HPDE6-E6E7 (cell line): ENCODE measurements at regions not wholly inside any gene's neighbourhood (a gene's known extent, or its start where the extent isn't known, plus 50 kb on each side); places are given as distances from the start of the nearest gene placed in this dataset.

Source experiments
- DNase-seq: peaks from one replicate; pipeline ENCODE4 v3.0.0; 2011; ENCODE audit warnings: missing footprints; ENCODE audit errors: extremely low spot score

- DNase-seq, result no peak
These were observed 132.7 kb upstream of the MYCN start for GRCh38 chr2:15807418-15808203.

DNA sequence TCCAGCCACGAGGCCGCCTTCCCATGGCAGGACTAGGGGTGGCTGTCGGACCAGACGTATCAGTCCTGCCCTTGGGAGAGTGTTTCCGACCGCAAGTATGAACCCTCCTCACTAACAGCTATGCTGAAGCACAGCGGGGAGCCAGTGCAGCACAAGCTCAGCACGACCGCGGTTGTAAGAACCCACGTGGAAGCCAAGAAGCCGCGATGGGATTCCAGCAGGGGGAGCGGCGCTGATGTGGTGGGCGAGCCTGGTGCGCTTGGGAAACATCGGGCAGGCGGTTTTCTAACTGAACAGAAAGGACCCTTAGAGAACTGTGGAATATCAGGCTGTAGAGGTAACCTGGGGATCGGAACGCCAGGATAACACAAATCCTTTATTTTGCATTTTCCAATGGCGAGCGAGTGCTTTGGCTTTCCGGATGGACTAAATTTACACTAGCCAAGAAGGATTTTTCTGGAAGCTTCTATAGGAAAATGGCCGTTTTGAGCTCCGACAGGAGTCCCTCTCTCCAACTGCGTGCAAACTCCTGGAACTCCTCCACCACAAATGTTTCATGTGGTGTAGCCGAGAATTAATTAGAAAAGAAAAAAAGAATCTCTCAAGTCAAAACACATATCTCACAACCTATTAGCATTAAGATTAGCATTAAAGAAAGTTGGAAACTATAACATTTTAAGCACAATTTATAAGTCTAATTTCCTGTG, 132.0 kb upstream of the MYCN start:
- DNase-seq, result no peak

DNA sequence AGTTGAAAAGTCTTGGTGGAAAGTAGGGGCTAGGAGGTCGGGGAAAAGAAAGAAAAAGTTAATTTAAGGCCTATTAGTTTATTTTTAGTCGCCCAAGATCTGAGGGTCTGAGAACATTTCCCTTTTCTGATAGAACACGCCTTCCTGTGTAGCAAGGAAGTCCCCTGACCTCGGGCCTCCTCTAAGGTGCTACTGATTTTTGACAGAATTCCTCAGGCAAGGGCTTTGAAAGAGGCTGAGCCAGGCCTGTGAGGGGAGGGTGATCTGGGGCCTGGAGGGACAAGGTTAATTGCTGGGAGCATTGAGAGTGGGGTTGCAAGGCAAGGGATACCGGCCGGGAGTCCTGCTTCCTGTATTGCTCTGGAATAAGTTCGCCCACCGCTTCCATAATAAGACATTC, 131.4 kb upstream of the MYCN start:
- DNase-seq, result no peak

DNA sequence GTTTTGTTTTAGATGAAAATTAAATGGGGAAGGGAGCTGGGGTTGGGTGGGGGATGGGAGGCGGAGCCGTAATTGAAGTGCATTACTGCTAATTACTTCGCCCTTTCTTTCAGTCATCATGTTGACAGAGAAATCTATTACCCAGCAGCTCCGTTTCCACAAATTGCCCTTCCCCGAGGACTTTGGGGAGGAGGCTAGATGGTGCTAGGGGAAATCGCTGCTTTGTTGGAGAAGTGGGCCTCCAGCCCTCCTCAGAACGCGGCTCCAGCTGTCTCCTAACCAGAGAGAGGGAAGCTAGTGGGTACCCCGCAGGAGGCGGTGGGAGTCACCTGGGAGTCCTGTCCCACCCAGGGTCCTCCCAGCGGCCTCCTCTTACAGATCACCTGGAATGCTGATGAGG, 130.9 kb upstream of the MYCN start:
- no peak for DNase-seq

DNA sequence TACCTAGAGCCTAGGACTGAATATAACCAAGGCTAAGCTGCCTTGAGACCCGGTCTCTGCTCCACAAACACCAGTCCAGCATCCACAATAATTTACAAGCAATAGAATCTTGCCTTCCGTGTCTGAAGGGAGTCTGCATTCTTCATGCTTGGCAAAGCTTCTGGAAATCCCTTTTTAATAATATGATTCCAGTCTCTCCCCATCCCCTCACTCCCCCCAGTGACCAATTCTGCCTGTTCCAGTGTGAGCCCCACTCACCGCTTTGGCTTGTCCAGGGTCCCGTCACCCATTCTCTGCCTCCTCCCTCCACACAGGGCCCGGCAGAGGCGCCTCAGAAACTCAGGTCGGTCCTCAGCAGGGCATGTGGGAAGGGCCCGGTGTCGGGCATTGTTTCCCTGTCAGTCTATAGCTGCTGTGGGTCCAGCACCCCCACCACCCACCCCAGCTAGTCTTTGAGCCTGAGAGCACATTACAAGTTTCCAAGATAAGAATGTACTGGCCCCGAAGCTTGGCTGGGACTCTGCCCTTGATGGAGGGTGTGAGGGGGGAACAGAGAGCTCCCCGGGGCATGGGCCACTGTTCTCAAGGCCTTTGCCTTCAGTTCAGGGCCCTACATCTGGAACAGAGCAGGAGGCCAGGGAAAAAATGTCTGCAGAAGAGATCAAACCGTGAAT, 129.7 kb upstream of the MYCN start:
- no peak for DNase-seq

GRCh38 chr2:15811367-15811766, 129.0 kb upstream of the MYCN start:
- no peak for DNase-seq

- no peak for DNase-seq
These were observed 128.1 kb upstream of the MYCN start for GRCh38 chr2:15812187-15812780.

GRCh38 chr2:15813481-15814266, 126.7 kb upstream of the MYCN start:
- DNase-seq, result no peak

GRCh38 chr2:15814403-15814802, 125.9 kb upstream of the MYCN start:
- no peak for DNase-seq

DNA sequence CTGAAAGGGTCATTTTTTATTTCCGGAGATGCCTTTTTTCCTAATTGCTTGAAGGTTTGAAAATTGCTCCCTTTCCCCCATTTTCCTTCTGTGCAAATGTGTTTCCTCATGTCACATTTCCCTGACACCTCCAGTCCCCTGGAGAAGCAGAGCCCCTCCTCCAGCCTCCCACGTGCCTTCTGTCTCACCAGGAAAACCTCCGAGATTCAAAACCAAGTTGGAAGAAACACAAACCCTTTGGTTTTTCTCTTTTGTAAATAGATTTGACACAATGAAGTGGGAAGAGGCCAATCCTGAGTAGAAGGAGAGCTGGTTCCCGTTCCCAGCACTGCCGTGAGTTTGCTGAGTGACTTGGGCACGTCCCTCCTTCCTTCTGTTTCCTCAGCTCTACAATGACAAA, 125.4 kb upstream of the MYCN start:
- no peak for DNase-seq

GRCh38 chr2:15816226-15816625, 124.1 kb upstream of the MYCN start:
- no peak for DNase-seq

DNA sequence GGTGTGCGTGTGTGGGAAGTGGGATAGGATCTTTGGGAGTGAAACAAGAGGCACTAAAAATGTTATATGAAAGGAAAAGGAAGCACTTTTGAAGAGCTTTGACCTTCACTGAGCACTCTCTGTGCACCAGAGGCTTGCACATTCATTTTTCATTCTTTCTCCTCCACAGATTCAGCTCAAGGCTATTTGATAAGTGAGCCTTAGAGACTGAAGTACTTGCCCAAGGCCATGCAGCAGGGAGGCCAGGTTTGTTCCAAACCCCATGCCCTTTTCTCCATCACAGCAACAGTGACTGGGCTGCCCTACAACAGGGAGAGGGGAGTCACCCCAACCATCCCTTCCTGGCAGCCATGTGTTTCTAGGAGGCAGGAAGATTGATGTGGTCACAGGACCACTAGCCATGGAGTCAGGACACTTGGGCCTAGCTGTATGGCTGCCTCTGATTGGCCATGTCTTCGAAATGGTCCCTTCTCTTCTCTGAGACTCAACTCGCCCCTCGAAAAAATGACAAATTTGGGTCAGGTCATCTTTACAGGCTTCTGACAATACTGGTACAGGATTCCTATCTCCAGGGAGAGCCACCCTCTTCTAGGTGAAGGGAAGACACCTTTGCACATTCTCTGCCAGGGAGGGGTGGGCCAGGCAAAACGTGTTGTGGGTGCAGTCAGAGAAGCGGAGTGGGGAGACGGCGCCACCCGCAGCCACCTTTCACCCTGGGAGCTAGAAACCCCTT, 123.5 kb upstream of the MYCN start:
- DNase-seq, result no peak

DNA sequence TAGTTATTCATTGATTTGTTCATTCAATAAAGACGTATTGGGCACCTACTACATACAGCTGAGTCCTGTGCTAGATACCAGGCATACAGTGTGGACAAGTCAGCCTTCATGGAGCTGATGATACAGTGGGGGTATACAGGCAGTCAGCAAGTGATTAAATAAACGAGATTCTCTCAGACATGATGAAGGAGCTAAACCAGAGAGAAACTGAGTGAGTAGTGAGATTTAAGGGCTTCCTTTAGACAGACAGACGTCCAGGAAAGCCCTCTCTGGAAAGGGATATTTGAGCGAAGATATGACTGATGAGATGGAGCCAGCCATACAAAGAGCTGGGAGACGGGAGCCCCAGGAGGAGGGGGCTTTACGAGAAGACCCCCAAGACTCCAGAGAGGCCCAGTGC, 122.6 kb upstream of the MYCN start:
- no peak for DNase-seq

GRCh38 chr2:15818318-15818753, 122.0 kb upstream of the MYCN start:
- DNase-seq, result no peak

GRCh38 chr2:15818881-15819280, 121.5 kb upstream of the MYCN start:
- no peak for DNase-seq

GRCh38 chr2:15819562-15820256, 120.6 kb upstream of the MYCN start:
- no peak for DNase-seq

- DNase-seq, result no peak
These were observed 120.1 kb upstream of the MYCN start for GRCh38 chr2:15820257-15820566.

DNA sequence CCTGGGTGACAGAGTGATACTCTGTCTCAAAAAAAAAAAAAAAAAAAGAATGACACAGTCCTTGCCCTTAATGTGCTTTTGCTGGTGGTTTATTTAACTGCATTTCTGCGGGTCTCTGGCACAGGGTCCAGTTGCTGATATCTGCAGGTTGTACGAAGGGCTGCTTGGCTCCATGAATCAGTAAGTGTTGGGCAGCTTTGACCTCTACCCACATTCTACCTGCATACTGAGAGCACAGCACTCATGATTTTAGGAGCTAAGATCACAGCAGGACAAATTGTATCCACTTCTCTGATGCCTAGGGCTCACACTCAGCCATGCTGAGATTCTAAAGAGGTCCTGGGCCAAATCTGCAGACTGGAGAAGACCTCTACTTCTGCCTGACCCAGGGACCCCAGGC, 119.4 kb upstream of the MYCN start:
- no peak for DNase-seq

- no peak for DNase-seq
These were observed 118.0 kb upstream of the MYCN start for GRCh38 chr2:15822151-15823044.
